ENCODE measurements at regions not wholly inside any gene's neighbourhood (a gene's known extent, or its start where the extent isn't known, plus 50 kb on each side); places are given as distances from the start of the nearest gene placed in this dataset.

- DNase-seq (ENCODE audit: low read depth, low spot score): no peak
- H3K4me3 ChIP-seq (ENCODE audit: low read length): no peak overlapping the region
These were observed 97.3 kb upstream of the DDIT4L start for GRCh38 chr4:100287534-100287933.

GRCh38 chr4:100286636-100287035 is 96.4 kb upstream of the DDIT4L start:
- DNase-seq (ENCODE audit: low read depth, low spot score): no peak
- no peak overlapping the region for H3K4me3 ChIP-seq (ENCODE audit: low read length)

- H3K4me3 ChIP-seq (ENCODE audit: low read length): no peak overlapping the region
- no peak for DNase-seq (ENCODE audit: low read depth, low spot score)
These were observed 94.9 kb upstream of the DDIT4L start for GRCh38 chr4:100285121-100285520.

- no peak for DNase-seq (ENCODE audit: low read depth, low spot score)
- H3K4me3 ChIP-seq (ENCODE audit: low read length): no peak overlapping the region
These were observed 94.0 kb upstream of the DDIT4L start for GRCh38 chr4:100284129-100284880.

GRCh38 chr4:100280807-100281206 is 90.5 kb upstream of the DDIT4L start:
- H3K4me3 ChIP-seq (ENCODE audit: low read length): no peak overlapping the region
- DNase-seq (ENCODE audit: low read depth, low spot score): no peak

- DNase-seq (ENCODE audit: low read depth, low spot score): no peak
- H3K4me3 ChIP-seq (ENCODE audit: low read length): no peak overlapping the region
These were observed 88.3 kb upstream of the DDIT4L start for GRCh38 chr4:100278567-100278966.

GRCh38 chr4:100269446-100269845 is 79.2 kb upstream of the DDIT4L start:
- no peak overlapping the region for H3K4me3 ChIP-seq (ENCODE audit: low read length)
- no peak for DNase-seq (ENCODE audit: low read depth, low spot score)

- no peak for DNase-seq (ENCODE audit: low read depth, low spot score)
- no peak overlapping the region for H3K4me3 ChIP-seq (ENCODE audit: low read length)
These were observed 78.5 kb upstream of the DDIT4L start for GRCh38 chr4:100268789-100269188.

GRCh38 chr4:100261346-100261745 is 71.1 kb upstream of the DDIT4L start:
- no peak for DNase-seq (ENCODE audit: low read depth, low spot score)

GRCh38 chr4:100258675-100259074 is 68.4 kb upstream of the DDIT4L start:
- no peak for DNase-seq (ENCODE audit: low read depth, low spot score)

More at GRCh38 chr4:100261346-100261745, 71.1 kb upstream of the DDIT4L start:
- H3K4me3 ChIP-seq (ENCODE audit: low read length): no peak overlapping the region

GRCh38 chr4:100257567-100257966 is 67.3 kb upstream of the DDIT4L start:
- no peak overlapping the region for H3K4me3 ChIP-seq (ENCODE audit: low read length)
- peak; percentile 29 for DNase-seq (ENCODE audit: low read depth, low spot score)

More at GRCh38 chr4:100258675-100259074, 68.4 kb upstream of the DDIT4L start:
- no peak overlapping the region for H3K4me3 ChIP-seq (ENCODE audit: low read length)

GRCh38 chr4:100254237-100254636 is 64.0 kb upstream of the DDIT4L start:
- peak; percentile 12 for DNase-seq (ENCODE audit: low read depth, low spot score)

GRCh38 chr4:100248476-100248875 is 58.2 kb upstream of the DDIT4L start:
- DNase-seq (ENCODE audit: low read depth, low spot score): no peak
- no peak overlapping the region for H3K4me3 ChIP-seq (ENCODE audit: low read length)

More at GRCh38 chr4:100254237-100254636, 64.0 kb upstream of the DDIT4L start:
- no peak overlapping the region for H3K4me3 ChIP-seq (ENCODE audit: low read length)

- DNase-seq (ENCODE audit: low read depth, low spot score): no peak
- H3K4me3 ChIP-seq (ENCODE audit: low read length): no peak overlapping the region
These were observed 56.4 kb upstream of the DDIT4L start for GRCh38 chr4:100246697-100247096.

GRCh38 chr4:100244347-100244746 is 54.1 kb upstream of the DDIT4L start:
- no peak for DNase-seq (ENCODE audit: low read depth, low spot score)
- H3K4me3 ChIP-seq (ENCODE audit: low read length): no peak overlapping the region
